Bronchial epithelial cell (primary cell): ENCODE measurements at regions not wholly inside any gene's neighbourhood (a gene's known extent, or its start where the extent isn't known, plus 50 kb on each side); places are given as distances from the start of the nearest gene placed in this dataset.
"Not testable (repeated sequence)": the region's sequence is repeated elsewhere in the genome, so short reads cannot be mapped to it uniquely, and the experiment has no call there.

Source experiments
- DNase-seq: peaks from one replicate; pipeline ENCODE4 v3.0.0-alpha.2; 2010; ENCODE audit warnings: low read depth
- FAIRE-seq: peaks from 2 replicates; lab custom pipeline; 2011; peaks lifted over from hg19 to GRCh38; lab: Jason Lieb, UNC
- H3K27me3 ChIP-seq: 2 replicates; pipeline ENCODE4 v1.5.1; 2011; ENCODE audit warnings: low read length; ENCODE audit not compliant: control insufficient read depth, insufficient read depth
- H3K36me3 ChIP-seq: 2 replicates; pipeline ENCODE4 v1.5.1; 2011; ENCODE audit warnings: low read length; ENCODE audit not compliant: control insufficient read depth, insufficient read depth
- H3K4me3 ChIP-seq: 2 replicates; pipeline ENCODE4 v1.5.1; 2011; ENCODE audit warnings: mild to moderate bottlenecking, low read depth, low read length, control low read depth
- CTCF ChIP-seq: IDR thresholded peaks from 2 replicates; pipeline ENCODE4 v1.5.1; 2011; ENCODE audit warnings: mild to moderate bottlenecking, moderate library complexity, low read length, control low read depth, inconsistent platforms; ENCODE audit not compliant: insufficient read depth, severe bottlenecking

- Histone ChIP-seq H3K4me3 (no peak overlapping the region), H3K36me3 (no peaks in the 10 kb centered on the region), H3K27me3 (no peaks in the 10 kb centered on the region)
- no peak for FAIRE-seq
- DNase-seq = no peak
- TF ChIP-seq CTCF = no peak
Observed at GRCh38 chr4:14340321-14340720, 662.0 kb upstream of the CPEB2 start.

GRCh38 chr4:14343961-14344360, 658.3 kb upstream of the CPEB2 start:
- H3K36me3 ChIP-seq = no peaks in the 10 kb centered on the region
- no peak for TF ChIP-seq CTCF
- no peak for FAIRE-seq

GRCh38 chr4:14345356-14345775, 656.9 kb upstream of the CPEB2 start:
- H3K27me3 ChIP-seq = no peaks in the 10 kb centered on the region
- no peaks in the 10 kb centered on the region for H3K36me3 ChIP-seq
- no peak for TF ChIP-seq CTCF
- peak; percentile 76 for DNase-seq
- no peak for FAIRE-seq
- H3K4me3 ChIP-seq = no peak overlapping the region

More at GRCh38 chr4:14343961-14344360, 658.3 kb upstream of the CPEB2 start:
- no peak overlapping the region for H3K4me3 ChIP-seq
- no peak for DNase-seq
- no peaks in the 10 kb centered on the region for H3K27me3 ChIP-seq

GRCh38 chr4:14347526-14347925, 654.8 kb upstream of the CPEB2 start:
- FAIRE-seq = no peak

GRCh38 chr4:14348506-14348905, 653.8 kb upstream of the CPEB2 start:
- no peak for FAIRE-seq
- H3K36me3 ChIP-seq = no peaks in the 10 kb centered on the region
- no peak for TF ChIP-seq CTCF
- H3K4me3 ChIP-seq = no peak overlapping the region
- H3K27me3 ChIP-seq = no peaks in the 10 kb centered on the region
- no peak for DNase-seq

More at GRCh38 chr4:14347526-14347925, 654.8 kb upstream of the CPEB2 start:
- no peak overlapping the region for H3K4me3 ChIP-seq
- H3K36me3 ChIP-seq = no peaks in the 10 kb centered on the region
- no peaks in the 10 kb centered on the region for H3K27me3 ChIP-seq
- no peak for DNase-seq
- no peak for TF ChIP-seq CTCF

GRCh38 chr4:14358544-14359160, 643.6 kb upstream of the CPEB2 start:
- H3K36me3 ChIP-seq, H3K4me3 ChIP-seq, FAIRE-seq, H3K27me3 ChIP-seq, DNase-seq: not testable (repeated sequence)
